Fibroblast of upper back skin (primary cell): ENCODE measurements at regions not wholly inside any gene's neighbourhood (a gene's known extent, or its start where the extent isn't known, plus 50 kb on each side); places are given as distances from the start of the nearest gene placed in this dataset.
A peak's percentile ranks its signal among the peaks of the same experiment; 100 is the strongest.
"Not testable (repeated sequence)": the region's sequence is repeated elsewhere in the genome, so short reads cannot be mapped to it uniquely, and the experiment has no call there.

Experiments used
- DNase-seq: peaks from one replicate; pipeline ENCODE4 v3.0.0-alpha.2; 2013

DNA sequence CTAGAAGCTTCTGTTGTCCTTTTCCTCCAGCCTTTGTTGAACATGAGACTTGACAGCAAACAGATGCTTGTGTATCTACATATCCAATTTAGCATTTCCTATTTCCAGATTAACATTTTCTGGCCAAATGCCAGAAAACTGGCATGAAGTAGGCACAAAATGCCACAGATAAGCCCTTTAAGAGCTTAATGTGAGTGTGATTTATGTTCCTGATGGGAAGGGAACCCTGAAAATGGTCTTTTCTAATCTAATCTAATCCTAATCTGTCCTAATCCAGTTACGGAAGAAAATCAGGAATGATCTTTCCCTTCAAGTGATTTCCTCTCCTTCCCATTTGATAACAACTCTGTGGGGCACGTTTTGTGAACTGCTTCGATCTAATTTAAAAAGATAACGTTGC, 133.0 kb upstream of the C1QTNF7 start:
- no peak for DNase-seq

GRCh38 chr4:15295421-15296162, 132.2 kb upstream of the C1QTNF7 start:
- no peak for DNase-seq

- DNase-seq, result no peak
Observed at GRCh38 chr4:15297344-15297743, 130.5 kb upstream of the C1QTNF7 start.

DNA sequence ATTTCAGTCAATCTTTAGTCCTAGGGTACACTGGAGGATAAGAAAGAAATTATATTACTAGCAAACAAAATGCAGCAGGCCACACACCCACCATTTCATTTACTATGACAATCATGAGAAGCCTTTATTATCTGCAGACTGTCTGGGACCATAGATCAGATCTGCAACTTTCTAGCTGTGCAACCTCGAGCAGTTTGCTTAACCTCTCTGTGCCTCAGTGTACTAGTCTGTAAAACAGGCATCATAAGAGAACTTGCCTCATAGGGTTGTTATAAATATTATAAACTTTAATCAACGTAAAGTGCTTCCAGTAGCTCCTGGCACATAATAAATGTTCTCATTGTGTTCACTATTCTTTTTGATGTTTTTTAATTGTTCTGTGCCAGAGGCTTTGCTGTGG, 128.2 kb upstream of the C1QTNF7 start:
- no peak for DNase-seq

DNA sequence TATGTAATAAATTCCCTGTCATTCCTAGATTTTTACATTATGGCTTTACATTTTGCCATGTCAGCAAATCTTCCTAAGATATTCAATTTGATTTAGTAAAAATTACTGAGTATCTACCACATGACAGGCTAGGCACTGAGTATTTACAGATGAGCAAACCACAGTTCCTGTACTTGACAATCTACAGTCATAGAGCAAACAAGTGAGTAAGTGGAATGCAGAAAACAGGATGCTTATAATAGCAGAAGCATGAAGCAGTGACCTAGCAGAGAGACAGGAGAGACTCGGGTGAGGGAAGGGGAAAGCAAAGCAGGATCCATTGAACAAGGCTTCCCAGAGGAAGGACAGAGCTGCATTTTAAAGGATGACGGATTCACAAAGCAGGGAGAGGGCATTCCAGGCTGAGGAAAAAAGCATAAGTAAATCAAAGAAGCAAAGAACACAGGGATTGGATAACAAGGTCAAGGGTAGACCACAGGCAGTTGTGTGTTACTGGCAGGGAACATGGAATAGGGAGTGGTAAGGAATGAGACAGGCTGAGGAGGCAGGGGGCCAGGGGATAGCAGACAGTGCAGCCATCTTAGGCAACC, 124.7 kb upstream of the C1QTNF7 start:
- DNase-seq, result peak; percentile 89

DNA sequence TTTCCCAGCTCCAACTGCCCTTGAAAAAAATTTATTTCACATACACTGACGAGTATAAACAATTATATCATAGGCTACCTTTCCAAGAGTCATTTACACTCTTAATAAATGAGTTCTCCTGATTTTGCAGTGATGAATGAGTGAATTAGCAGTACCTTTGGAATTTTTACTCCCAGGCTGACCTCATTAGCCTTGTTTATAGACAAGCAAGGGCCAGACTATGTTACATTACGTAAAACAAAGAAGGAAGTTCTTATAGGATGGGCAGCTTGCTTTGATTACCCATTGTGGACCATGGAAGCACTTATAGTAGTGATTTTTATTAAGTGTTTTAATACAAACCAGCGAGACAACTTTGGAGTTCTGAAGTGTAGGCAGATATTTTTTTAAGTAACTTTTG, 112.9 kb upstream of the C1QTNF7 start:
- no peak for DNase-seq

DNA sequence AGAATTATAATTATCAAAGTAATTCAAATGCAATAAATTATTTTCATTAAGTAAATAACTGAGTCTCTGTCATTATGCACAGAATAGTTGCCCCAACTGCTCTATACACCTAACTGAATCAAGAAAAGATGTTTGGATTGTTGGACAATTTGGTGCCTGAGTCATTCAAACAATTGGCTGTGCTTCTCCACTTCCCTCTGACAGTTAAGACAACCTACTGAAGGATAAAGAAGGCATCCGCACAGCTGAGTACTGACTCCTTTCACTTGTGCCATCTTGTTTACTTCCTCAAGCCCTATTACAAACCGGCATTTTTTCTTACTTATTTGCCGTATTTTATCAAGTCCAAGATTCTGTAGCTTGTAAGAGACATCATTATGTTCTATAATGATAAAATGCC, 110.6 kb upstream of the C1QTNF7 start:
- no peak for DNase-seq

DNA sequence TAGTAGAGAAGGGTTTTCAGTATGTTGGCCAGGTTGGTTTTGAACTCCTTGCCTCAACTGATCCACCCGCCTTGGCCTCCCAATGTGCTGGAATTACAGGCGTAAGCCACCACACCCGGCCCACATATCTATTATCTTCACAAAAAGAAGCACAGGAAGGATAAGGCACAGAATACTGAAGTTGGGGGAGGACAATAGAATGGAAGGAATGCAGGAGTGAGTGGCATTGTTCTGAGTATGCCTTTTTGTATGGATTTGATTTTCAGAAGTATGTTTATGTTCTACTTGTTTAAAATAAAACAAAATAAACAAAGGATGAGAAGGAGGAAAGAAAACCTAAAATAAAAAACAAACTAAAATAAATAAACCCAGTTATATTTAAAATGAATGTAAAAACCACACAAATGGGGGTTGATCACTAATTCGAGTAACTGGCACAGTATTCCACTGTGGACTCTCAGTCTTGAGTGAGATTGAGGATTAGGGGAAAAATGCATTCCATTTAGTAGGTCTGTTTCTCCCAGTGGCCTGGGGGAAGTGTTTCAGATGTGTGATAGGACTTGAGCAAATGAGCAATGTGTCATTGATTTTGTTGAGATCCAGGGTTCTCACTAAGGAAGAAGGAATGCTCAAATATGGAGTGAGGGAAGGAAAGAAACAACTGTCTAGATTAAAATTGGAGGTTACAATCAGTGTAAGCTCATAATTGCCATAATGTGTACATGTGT, 109.0 kb upstream of the C1QTNF7 start:
- DNase-seq, result peak; percentile 73

- peak; percentile 61 for DNase-seq
Observed at GRCh38 chr4:15320121-15320678, 107.6 kb upstream of the C1QTNF7 start.

DNA sequence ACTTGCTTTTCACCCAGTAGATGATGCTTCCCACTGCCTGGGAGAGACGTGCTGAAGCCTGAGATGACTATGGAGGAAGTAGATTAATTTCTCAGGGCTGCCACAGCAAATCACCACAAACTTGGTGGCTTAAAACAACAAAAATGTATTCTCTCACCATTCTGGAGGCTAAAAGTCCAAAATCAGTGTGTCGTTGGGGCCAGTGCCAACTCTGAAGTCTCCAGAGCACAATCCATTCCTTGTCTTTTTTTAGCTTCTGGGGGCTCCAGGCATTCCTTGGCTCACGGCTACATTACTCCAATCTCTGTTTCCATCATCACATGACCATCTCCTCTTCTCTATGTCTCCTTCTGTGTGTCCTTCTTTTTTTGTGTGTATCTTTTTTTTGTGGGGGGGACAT, 105.8 kb upstream of the C1QTNF7 start:
- DNase-seq, result peak; percentile 43

DNA sequence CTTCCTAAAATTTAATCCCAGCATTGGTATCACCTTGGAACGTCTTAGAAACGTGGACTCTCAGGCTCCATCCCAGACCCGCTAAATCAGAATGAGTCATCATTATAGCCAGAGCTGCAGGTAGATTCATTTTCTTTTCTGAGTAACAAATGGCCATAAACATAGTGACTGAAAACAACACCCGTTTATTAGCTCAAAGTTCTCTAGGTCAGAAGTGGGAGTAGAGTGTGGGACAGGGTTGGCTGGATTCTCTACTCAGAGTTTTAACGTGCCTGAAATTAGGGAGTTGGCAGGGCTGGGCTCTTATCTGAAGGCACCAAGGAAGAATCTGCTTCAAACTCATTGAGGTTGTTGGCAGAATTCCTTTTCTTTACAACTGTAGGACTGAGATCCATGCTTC, 101.8 kb upstream of the C1QTNF7 start:
- DNase-seq, result no peak

GRCh38 chr4:15327311-15328298, 100.2 kb upstream of the C1QTNF7 start:
- peak; percentile 94 for DNase-seq

- no peak for DNase-seq
Observed at GRCh38 chr4:15331930-15332329, 95.9 kb upstream of the C1QTNF7 start.

GRCh38 chr4:15332377-15332776, 95.5 kb upstream of the C1QTNF7 start:
- no peak for DNase-seq

DNA sequence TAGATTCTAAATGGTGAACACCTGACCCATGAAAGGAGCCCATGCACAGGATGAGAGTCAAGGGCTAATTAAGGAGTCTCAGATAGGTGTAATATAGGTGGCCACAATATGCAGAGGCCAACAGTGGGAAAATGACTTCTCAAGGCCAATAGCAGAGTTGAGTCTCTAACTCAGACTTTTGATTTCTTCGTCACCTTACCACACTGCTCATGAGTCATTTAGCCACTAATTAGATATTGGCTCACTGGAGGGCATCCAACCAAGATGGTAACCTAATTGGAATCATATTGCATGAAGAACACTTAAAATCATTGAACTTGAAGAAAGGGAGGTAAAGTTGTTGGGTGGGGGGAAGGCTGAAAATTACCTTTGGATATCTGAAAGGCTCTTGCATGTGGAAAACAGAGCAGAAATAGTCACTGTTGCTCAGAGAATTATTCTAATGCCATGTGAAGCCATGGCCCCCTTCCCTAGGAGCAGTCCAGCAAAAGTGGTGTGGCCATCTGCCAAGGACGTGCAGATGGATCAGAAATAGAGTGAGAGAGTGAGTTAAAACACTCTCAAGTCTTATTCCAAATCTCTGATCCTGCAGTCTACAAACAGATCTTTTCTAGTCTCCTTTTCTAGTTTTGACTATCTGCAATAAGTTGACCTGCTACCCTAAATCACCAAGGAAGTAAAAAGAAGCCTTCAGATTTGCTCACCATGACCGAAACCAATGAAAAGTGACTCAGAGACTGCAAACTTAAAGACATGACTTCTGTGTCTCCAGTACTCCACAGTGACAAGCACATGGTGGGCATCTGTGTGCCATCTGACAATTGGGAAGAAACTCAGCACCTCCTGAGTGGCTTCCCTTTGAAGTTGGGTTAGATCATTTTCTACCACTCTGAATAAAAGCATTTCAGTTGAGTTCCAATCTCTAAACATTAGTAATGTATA, 93.9 kb upstream of the C1QTNF7 start:
- DNase-seq, result peak; percentile 87

DNA sequence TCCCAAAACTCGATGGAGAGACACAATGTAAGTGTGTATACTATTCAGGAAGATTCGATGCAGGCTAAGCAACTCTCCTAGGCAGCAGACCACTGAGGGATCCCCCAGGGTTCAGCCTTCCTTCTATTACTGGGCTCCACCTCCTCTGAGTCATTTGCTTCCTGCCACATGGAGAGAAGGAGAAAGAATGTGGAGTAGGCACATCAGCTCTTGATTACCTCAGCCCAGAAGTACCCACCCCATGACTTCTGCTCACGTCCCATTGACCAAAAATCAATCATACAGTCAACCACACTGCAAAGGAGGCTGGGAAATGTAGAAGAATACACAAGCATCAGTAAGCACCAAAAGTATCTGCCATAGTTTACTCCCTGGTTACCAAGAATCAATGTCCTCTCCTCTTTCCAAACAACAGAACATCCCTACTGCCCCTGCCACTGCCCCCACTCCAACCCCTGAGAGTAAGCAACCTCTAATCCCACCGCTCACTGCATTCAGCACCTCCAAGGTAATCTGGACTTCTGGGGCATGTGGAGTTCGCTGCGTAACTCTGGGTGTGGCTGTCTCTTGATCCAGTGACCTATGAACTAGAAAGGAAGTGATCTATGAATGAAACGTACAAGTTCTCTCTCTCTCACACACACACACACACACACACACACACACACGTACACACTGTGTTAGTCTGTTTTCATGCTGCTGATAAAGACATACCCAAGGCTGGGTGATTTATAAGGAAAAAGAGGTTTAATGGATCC, 91.2 kb upstream of the C1QTNF7 start:
- peak; percentile 95 for DNase-seq

- DNase-seq, result not testable (repeated sequence)
Observed at GRCh38 chr4:15337168-15337657, 90.6 kb upstream of the C1QTNF7 start.

DNA sequence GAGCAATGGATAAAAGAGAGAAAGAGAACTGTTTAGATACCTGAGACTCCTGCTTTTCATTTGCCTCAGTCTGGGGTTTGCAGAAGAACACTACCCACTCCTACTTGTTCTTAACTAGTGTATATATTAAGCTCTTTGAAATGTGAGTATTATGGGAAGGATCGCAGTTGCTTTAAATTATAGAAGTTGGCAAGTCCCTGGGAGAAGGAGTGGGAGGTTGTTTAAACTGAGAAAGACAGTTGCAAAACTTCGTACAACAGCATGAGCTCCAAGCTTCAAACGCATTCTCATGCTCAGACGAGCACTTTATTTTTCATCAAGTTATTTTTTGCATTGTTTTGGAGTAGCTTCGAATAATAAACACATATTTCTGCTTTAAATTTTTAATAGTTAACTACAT, 88.1 kb upstream of the C1QTNF7 start:
- peak; percentile 42 for DNase-seq

GRCh38 chr4:15340332-15340731, 87.5 kb upstream of the C1QTNF7 start:
- no peak for DNase-seq
